GM23338 (cell line): ENCODE measurements at regions not wholly inside any gene's neighbourhood (a gene's known extent, or its start where the extent isn't known, plus 50 kb on each side); places are given as distances from the start of the nearest gene placed in this dataset.

Source experiments
- ATAC-seq: fragments of 200-7000 bp; cut with Tn5 transposase; 3 replicates; pipeline ENCODE4 v1.9.1; 2020
- DNase-seq: peaks from one replicate; pipeline ENCODE4 v3.0.0-alpha.2; 2015; ENCODE audit warnings: low spot score
- H2AFZ ChIP-seq: fragments of 200-600 bp; sonication (generic); 2 replicates; pipeline ENCODE4 v1.8.0; 2016; ENCODE audit warnings: antibody characterized with exemption, mild to moderate bottlenecking, moderate library complexity
- H3F3A ChIP-seq: fragments of 200-600 bp; sonication (generic); replicated peaks from 2 replicates; pipeline ENCODE4 v1.8.0; 2017; ENCODE audit warnings: antibody characterized with exemption, mixed run types, low read depth
- H3K27ac ChIP-seq: fragments of 200-600 bp; sonication (generic); 2 replicates; pipeline ENCODE4 v1.6.1; 2016; ENCODE audit warnings: low read depth
- H3K27me3 ChIP-seq: fragments of 200-600 bp; sonication (generic); 2 replicates; pipeline ENCODE4 v1.8.0; 2016; ENCODE audit warnings: mild to moderate bottlenecking, mixed run types, moderate library complexity; ENCODE audit not compliant: insufficient read depth
- H3K36me3 ChIP-seq: fragments of 200-600 bp; sonication (generic); 2 replicates; pipeline ENCODE4 v1.8.0; 2016; ENCODE audit warnings: mild to moderate bottlenecking; ENCODE audit not compliant: insufficient read depth
- H3K4me1 ChIP-seq: fragments of 200-600 bp; sonication (generic); 2 replicates; pipeline ENCODE4 v1.8.0; 2016; ENCODE audit warnings: mild to moderate bottlenecking, moderate library complexity; ENCODE audit not compliant: insufficient read depth
- H3K4me2 ChIP-seq: fragments of 200-600 bp; sonication (generic); 2 replicates; pipeline ENCODE4 v1.7.1; 2017; ENCODE audit warnings: mixed run types
- H3K4me3 ChIP-seq: fragments of 200-600 bp; sonication (generic); 2 replicates; pipeline ENCODE4 v1.6.1; 2016; ENCODE audit warnings: mixed run types
- H3K79me2 ChIP-seq: fragments of 200-600 bp; sonication (generic); replicated peaks from 2 replicates; pipeline ENCODE4 v1.8.0; 2017; ENCODE audit warnings: mild to moderate bottlenecking; ENCODE audit not compliant: insufficient read depth
- H3K9me2 ChIP-seq: fragments of 200-600 bp; sonication (generic); 2 replicates; pipeline ENCODE4 v1.8.0; 2017; ENCODE audit not compliant: insufficient read depth
- H4K20me1 ChIP-seq: fragments of 200-600 bp; sonication (generic); replicated peaks from 2 replicates; pipeline ENCODE4 v1.8.0; 2017; ENCODE audit warnings: mild to moderate bottlenecking; ENCODE audit not compliant: insufficient read depth
- H3K27ac Mint-ChIP-seq: 2 replicates; pipeline ENCODE4 v1.8.0; 2020; ENCODE audit warnings: inconsistent platforms, mild to moderate bottlenecking, moderate library complexity, mixed read lengths
- H3K27me3 Mint-ChIP-seq: 3 replicates; pipeline ENCODE4 v1.8.0; 2022; ENCODE audit warnings: low read depth, mild to moderate bottlenecking, moderate library complexity, mixed read lengths, inconsistent platforms; ENCODE audit not compliant: insufficient read depth, poor library complexity
- H3K36me3 Mint-ChIP-seq: 3 replicates; pipeline ENCODE4 v1.8.0; 2021; ENCODE audit warnings: low read depth, mild to moderate bottlenecking, inconsistent platforms, moderate library complexity, mixed read lengths
- H3K4me1 Mint-ChIP-seq: 3 replicates; pipeline ENCODE4 v1.8.0; 2020; ENCODE audit warnings: mild to moderate bottlenecking, inconsistent platforms, mixed read lengths
- H3K4me3 Mint-ChIP-seq: 3 replicates; pipeline ENCODE4 v1.8.0; 2021; ENCODE audit warnings: moderate library complexity, mild to moderate bottlenecking, inconsistent platforms, mixed read lengths
- H3K9me3 Mint-ChIP-seq: 3 replicates; pipeline ENCODE4 v1.8.0; 2020; ENCODE audit warnings: moderate library complexity, mild to moderate bottlenecking, inconsistent platforms, mixed read lengths
- CREB1 ChIP-seq: fragments of 250-450 bp; sonication (Bioruptor Pico); IDR thresholded peaks from 2 replicates; pipeline ENCODE4 v1.5.0; 2020; ENCODE audit warnings: low read depth, mild to moderate bottlenecking, moderate library complexity
- CTCF ChIP-seq, 2 experiments: fragments of 200-600 bp in 1 of 2; sonication (generic) in 1 of 2; conservative IDR thresholded peaks; 2 replicates each; pipeline versions ENCODE4 v1.5.1 to v1.6.1; 2016 to 2017; ENCODE audit warnings: antibody characterized with exemption in 2 of 2, low read depth in 2 of 2, mild to moderate bottlenecking in 2 of 2, moderate library complexity in 1 of 2
- EZH2 ChIP-seq: fragments of 200-600 bp; sonication (generic); IDR thresholded peaks from one replicate; pipeline ENCODE4 v1.8.0; 2017; ENCODE audit warnings: antibody characterized with exemption, mild to moderate bottlenecking, low read depth; ENCODE audit not compliant: unreplicated experiment
- EZH2phosphoT487 ChIP-seq: fragments of 200-600 bp; sonication (generic); IDR thresholded peaks from one replicate; pipeline ENCODE4 v1.8.1; 2018; ENCODE audit warnings: antibody characterized with exemption; ENCODE audit not compliant: unreplicated experiment
- NANOG ChIP-seq: IDR thresholded peaks from 2 replicates; pipeline ENCODE4 v1.6.1; 2016; ENCODE audit warnings: antibody characterized with exemption, borderline replicate concordance
- REST ChIP-seq: IDR thresholded peaks from one replicate; pipeline ENCODE4 v1.6.1; 2018; ENCODE audit warnings: antibody characterized with exemption; ENCODE audit not compliant: unreplicated experiment
- STAT1 ChIP-seq: IDR thresholded peaks from one replicate; pipeline ENCODE4 v1.6.1; 2016; ENCODE audit warnings: antibody characterized with exemption; ENCODE audit not compliant: unreplicated experiment
- ZNF114 ChIP-seq: fragments of 250-450 bp; sonication (Bioruptor Pico); IDR thresholded peaks from 2 replicates; pipeline ENCODE4 v1.5.0; 2020; ENCODE audit warnings: mild to moderate bottlenecking, moderate library complexity
- ZNF331 ChIP-seq: fragments of 250-450 bp; sonication (Bioruptor Pico); IDR thresholded peaks from 2 replicates; pipeline ENCODE4 v1.5.0; 2020; ENCODE audit warnings: low read depth, mild to moderate bottlenecking, moderate library complexity
- ZNF462 ChIP-seq: fragments of 250-450 bp; sonication (Bioruptor Pico); IDR thresholded peaks from 2 replicates; pipeline ENCODE4 v1.5.0; 2020; ENCODE audit warnings: mild to moderate bottlenecking, moderate library complexity
- TF ChIP-seq, protein P1 (sequence below): IDR thresholded peaks from 2 replicates; pipeline ENCODE4 v1.6.1; 2016; ENCODE audit warnings: antibody characterized with exemption

GRCh38 chr1:87981386-87981785 lies 652.7 kb downstream of the LMO4 start:
- Histone ChIP-seq H3K79me2 (no peaks in the 10 kb centered on the region), H3K36me3 (no peaks in the 10 kb centered on the region), H2AFZ (0 out of 2 replicates have a peak overlapping the region, but pooled peaks have one; percentile 30), H3K27ac (no peak overlapping the region), H3K4me1 (peaks cover 6% of the 10 kb centered on the region; the same call in 1 of the 2 replicates), H3K4me2 (no peak overlapping the region), H3F3A (no peaks in the 10 kb centered on the region), H3K27me3 (no peaks in the 10 kb centered on the region), H4K20me1 (no peaks in the 10 kb centered on the region), H3K9me2 (no peaks in the 10 kb centered on the region; the same call in 1 of the 2 replicates), H3K4me3 (no peak overlapping the region)
- Mint-ChIP-seq H3K4me3 (no peak overlapping the region), H3K9me3 (no peaks in the 10 kb centered on the region), H3K27me3 (no peaks in the 10 kb centered on the region), H3K4me1 (peaks cover 13% of the 10 kb centered on the region), H3K27ac (no peak overlapping the region), H3K36me3 (no peaks in the 10 kb centered on the region)
- DNase-seq (no peak), ATAC-seq (no peak)
- TF ChIP-seq ZNF114 (CRISPR knock-in tag) (no peak), STAT1 (no peak), NANOG (no peak), CREB1 (CRISPR knock-in tag) (no peak), ZNF331 (no peak), EZH2phosphoT487 (no peak), ZNF462 (no peak), EZH2 (no peak), CTCF (conservative IDR thresholded peaks at IDR 0.05; ENCODE audit: low read depth in 2 of 2) (no peak), REST (no peak)
- TF ChIP-seq, protein P1, sequence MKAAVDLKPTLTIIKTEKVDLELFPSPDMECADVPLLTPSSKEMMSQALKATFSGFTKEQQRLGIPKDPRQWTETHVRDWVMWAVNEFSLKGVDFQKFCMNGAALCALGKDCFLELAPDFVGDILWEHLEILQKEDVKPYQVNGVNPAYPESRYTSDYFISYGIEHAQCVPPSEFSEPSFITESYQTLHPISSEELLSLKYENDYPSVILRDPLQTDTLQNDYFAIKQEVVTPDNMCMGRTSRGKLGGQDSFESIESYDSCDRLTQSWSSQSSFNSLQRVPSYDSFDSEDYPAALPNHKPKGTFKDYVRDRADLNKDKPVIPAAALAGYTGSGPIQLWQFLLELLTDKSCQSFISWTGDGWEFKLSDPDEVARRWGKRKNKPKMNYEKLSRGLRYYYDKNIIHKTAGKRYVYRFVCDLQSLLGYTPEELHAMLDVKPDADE = no peak
